ENCODE measurements at regions not wholly inside any gene's neighbourhood (a gene's known extent, or its start where the extent isn't known, plus 50 kb on each side); places are given as distances from the start of the nearest gene placed in this dataset. TPM values are rescaled to one million over a fixed set of nuclear protein-coding genes. Genes with fewer than 3 reads are reported as not detected.

GRCh38 chr2:132366421-132367180 lies 50.0 kb upstream of the GPR39 start:
- intact Hi-C loops (cut with DNase I), result no loop called here
- no peaks in the 10 kb centered on the region for H3K9me3 ChIP-seq
- WGBS, 2 donors, result 84 to 88% methylated on average over 5 of the region's 5 CpGs
- H3K4me3 ChIP-seq (replicated peaks in 1 of 3), result no peak overlapping the region
- H3K36me3 ChIP-seq, result no peaks in the 10 kb centered on the region
- H3K27me3 ChIP-seq, result no peaks in the 10 kb centered on the region
- TF ChIP-seq POLR2A (IDR thresholded peaks at IDR 0.05) (no peak), CTCF (IDR thresholded peaks at IDR 0.05) (no peak)
- no peak for DNase-seq
- no peaks in the 10 kb centered on the region for H3K4me1 ChIP-seq
- no peak overlapping the region for H3K27ac ChIP-seq

MicroRNA genes in the stretch of these regions (microRNA counts, 767-probe panel; counts per million panel counts)
- 0 counts per million in 2 donors for microRNA hsa-miR-663b

Small RNA genes lying in the stretch of these regions (microRNA-seq; reads per million reads assigned to microRNA genes)
- gene MIR663B, result not detected

Small RNA genes lying in the stretch of these regions (small RNA-seq; reads per million reads assigned to genes)
- not detected for gene MIR663B
- gene RNA5-8SP5, result not detected
